RWPE1 (cell line): ENCODE measurements at regions not wholly inside any gene's neighbourhood (a gene's known extent, or its start where the extent isn't known, plus 50 kb on each side); places are given as distances from the start of the nearest gene placed in this dataset.

ENCODE experiments used
- CTCF ChIA-PET: fragments of 350-600 bp; sonication (Branson Sonifier 250); formaldehyde crosslinking; extraction: SDS; loops from one replicate; lab custom pipeline; 2021; lab: Yijun Ruan, JAX
- POLR2A ChIA-PET: fragments of 400-600 bp; formaldehyde crosslinking; extraction: SDS; loops from one replicate; lab custom pipeline; 2020; ENCODE audit warnings: antibody characterized with exemption; ENCODE audit not compliant: low non-redundant PET; lab: Yijun Ruan, JAX
- DNase-seq: peaks from one replicate; pipeline ENCODE4 v3.0.0; 2012; ENCODE audit warnings: low spot score
- H3K27ac ChIP-seq: fragments of 450-650 bp; 2 replicates; pipeline ENCODE4 v1.5.1; 2017
- TF ChIP-seq, protein P1 (sequence below): fragments of 450-650 bp; conservative IDR thresholded peaks from 2 replicates; pipeline ENCODE4 v1.5.1; 2017; ENCODE audit warnings: low read depth, mild to moderate bottlenecking

DNA sequence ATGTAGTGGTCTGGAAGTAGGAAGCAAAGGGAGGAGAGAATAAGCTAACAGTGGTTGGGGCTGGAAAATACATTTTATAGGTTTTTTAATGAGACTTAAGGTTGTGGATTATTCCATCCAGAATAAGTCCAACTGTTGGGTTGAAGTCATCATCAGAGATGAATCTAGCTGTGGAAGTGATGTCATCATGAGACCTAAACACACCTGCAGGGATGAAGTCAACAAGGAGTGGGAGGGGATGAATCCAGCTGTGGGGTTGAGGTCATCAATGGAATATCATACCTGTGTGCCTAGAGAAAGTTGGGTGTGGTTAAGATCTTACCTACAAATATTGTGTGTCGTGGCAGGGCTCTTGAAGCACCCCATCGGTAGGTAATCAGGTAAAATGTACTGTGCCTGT, 730.7 kb downstream of the RFPL4B start:
- POLR2A ChIA-PET: no interaction called here

GRCh38 chr6:113078791-113079190, 731.7 kb downstream of the RFPL4B start:
- no peak for DNase-seq
- ChIA-PET POLR2A (no interaction called here), CTCF (no interaction called here)
- no peak overlapping the region for H3K27ac ChIP-seq
- TF ChIP-seq, protein P1, sequence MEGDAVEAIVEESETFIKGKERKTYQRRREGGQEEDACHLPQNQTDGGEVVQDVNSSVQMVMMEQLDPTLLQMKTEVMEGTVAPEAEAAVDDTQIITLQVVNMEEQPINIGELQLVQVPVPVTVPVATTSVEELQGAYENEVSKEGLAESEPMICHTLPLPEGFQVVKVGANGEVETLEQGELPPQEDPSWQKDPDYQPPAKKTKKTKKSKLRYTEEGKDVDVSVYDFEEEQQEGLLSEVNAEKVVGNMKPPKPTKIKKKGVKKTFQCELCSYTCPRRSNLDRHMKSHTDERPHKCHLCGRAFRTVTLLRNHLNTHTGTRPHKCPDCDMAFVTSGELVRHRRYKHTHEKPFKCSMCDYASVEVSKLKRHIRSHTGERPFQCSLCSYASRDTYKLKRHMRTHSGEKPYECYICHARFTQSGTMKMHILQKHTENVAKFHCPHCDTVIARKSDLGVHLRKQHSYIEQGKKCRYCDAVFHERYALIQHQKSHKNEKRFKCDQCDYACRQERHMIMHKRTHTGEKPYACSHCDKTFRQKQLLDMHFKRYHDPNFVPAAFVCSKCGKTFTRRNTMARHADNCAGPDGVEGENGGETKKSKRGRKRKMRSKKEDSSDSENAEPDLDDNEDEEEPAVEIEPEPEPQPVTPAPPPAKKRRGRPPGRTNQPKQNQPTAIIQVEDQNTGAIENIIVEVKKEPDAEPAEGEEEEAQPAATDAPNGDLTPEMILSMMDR: no peak

More for the DNA sequence above, 730.7 kb downstream of the RFPL4B start:
- no peak for DNase-seq
- TF ChIP-seq, protein P1: no peak
- CTCF ChIA-PET: interaction anchor here (0.7 kb wide), 1 partner anchor 295 kb away, joined by 6 read pairs; no protein-coding TSS in a partner anchor
- no peak overlapping the region for H3K27ac ChIP-seq

DNA sequence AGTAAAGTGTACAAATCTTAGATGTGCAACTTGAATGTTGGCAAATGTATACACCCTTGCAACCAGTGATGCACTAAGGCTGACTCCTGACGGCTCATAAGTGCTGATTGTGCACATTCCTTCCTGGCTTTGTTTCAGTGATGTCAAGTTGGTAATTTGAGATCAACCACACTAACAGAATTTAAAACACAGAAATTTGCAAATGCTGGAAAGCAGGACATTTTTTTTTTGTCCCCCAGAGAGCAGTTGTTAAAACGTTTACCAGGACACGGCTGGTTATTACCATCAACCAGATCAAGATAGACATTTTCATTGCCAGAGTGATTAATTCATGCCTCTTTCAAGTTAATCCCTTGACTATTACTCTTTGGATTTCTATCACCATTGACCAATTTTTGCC, 735.6 kb downstream of the RFPL4B start:
- TF ChIP-seq, protein P1: no peak
- CTCF ChIA-PET: no interaction called here
- no peak for DNase-seq
- POLR2A ChIA-PET: no interaction called here
- H3K27ac ChIP-seq: no peak overlapping the region

- POLR2A ChIA-PET: no interaction called here
- DNase-seq: no peak
- TF ChIP-seq, protein P1: no peak
- no peak overlapping the region for H3K27ac ChIP-seq
- CTCF ChIA-PET: no interaction called here
Observed at GRCh38 chr6:113083947-113084346, 736.8 kb downstream of the RFPL4B start.

GRCh38 chr6:113089056-113089455, 741.9 kb downstream of the RFPL4B start:
- CTCF ChIA-PET: no interaction called here
- POLR2A ChIA-PET: no interaction called here
- H3K27ac ChIP-seq: no peak overlapping the region

DNA sequence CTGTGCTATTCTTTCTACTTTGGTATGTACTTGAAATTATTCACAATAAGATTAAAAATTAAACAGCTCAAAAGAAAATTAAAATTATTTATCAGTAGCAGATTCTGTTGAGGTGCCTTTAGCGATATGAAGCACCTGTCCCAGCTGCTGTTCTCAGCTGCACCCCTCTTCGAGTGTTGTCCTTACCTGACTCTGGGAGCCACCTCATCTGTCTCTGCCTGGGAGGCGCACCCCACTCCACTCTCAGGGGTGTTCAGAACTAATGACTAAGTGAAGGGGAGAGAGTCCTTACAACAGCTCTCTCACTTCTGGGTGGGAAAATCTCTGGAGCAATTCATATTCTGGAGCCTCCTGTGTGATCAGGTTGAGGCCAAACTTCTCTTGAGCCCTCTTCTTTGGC, 745.7 kb downstream of the RFPL4B start:
- TF ChIP-seq, protein P1: no peak
- no peak overlapping the region for H3K27ac ChIP-seq
- ChIA-PET POLR2A (no interaction called here), CTCF (no interaction called here)
- no peak for DNase-seq

More at GRCh38 chr6:113089056-113089455, 741.9 kb downstream of the RFPL4B start:
- TF ChIP-seq, protein P1: no peak
- no peak for DNase-seq
